ENCODE measurements at regions not wholly inside any gene's neighbourhood (a gene's known extent, or its start where the extent isn't known, plus 50 kb on each side); places are given as distances from the start of the nearest gene placed in this dataset.

DNA sequence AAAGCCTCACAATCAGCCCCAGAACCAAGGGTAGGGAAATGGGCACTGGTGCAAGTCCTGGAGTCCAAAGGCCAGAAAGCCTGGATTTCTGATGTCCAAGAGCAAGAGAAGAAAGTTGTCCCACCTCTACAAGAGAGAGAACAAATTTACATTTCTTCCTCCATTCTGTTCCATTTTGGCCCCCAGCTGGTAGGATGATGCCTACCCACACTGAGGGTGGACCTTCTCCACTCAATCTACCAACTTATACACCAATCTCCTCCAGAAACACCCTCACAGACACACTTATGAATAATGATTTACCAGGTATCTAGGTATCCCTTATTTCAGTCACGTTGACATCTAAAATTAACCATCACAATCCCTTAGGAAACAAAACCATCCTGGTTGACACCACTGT lies 367.8 kb upstream of the GRIA3 start:
- H3K4me3 ChIP-seq: no peak overlapping the region
- 8% methylated on average over 1 of the region's 1 CpG for WGBS (ENCODE audit: missing lambda C conversion rate)
- TF ChIP-seq NFE2L2 (conservative IDR thresholded peaks at IDR 0.05; ENCODE audit: low read length) (no peak), KDM1A (IDR thresholded peaks at IDR 0.05; ENCODE audit: low read depth) (no peak), ZNF302 (CRISPR knock-in tag; IDR thresholded peaks at IDR 0.05) (no peak), HOXB13 (CRISPR knock-in tag; IDR thresholded peaks at IDR 0.05; ENCODE audit: low read depth) (no peak), SMC3 (IDR thresholded peaks at IDR 0.05) (no peak), POLR2A (IDR thresholded peaks at IDR 0.05; ENCODE audit: low read length) (no peak), CBX8 (IDR thresholded peaks at IDR 0.05) (no peak), MAFK (IDR thresholded peaks at IDR 0.05; ENCODE audit: partially characterized antibody) (no peak), POLR2AphosphoS2 (conservative IDR thresholded peaks at IDR 0.05; ENCODE audit: low read length) (no peak)
- TF ChIP-seq, protein P1, sequence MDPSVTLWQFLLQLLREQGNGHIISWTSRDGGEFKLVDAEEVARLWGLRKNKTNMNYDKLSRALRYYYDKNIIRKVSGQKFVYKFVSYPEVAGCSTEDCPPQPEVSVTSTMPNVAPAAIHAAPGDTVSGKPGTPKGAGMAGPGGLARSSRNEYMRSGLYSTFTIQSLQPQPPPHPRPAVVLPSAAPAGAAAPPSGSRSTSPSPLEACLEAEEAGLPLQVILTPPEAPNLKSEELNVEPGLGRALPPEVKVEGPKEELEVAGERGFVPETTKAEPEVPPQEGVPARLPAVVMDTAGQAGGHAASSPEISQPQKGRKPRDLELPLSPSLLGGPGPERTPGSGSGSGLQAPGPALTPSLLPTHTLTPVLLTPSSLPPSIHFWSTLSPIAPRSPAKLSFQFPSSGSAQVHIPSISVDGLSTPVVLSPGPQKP (IDR thresholded peaks at IDR 0.05; ENCODE audit: low read depth, low read length): no peak
- TF ChIP-seq, protein P2, sequence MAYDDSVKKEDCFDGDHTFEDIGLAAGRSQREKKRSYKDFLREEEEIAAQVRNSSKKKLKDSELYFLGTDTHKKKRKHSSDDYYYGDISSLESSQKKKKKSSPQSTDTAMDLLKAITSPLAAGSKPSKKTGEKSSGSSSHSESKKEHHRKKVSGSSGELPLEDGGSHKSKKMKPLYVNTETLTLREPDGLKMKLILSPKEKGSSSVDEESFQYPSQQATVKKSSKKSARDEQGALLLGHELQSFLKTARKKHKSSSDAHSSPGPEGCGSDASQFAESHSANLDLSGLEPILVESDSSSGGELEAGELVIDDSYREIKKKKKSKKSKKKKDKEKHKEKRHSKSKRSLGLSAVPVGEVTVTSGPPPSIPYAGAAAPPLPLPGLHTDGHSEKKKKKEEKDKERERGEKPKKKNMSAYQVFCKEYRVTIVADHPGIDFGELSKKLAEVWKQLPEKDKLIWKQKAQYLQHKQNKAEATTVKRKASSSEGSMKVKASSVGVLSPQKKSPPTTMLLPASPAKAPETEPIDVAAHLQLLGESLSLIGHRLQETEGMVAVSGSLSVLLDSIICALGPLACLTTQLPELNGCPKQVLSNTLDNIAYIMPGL (CRISPR knock-in tag; IDR thresholded peaks at IDR 0.05; ENCODE audit: borderline replicate concordance): no peak
- TF ChIP-seq, protein P3, sequence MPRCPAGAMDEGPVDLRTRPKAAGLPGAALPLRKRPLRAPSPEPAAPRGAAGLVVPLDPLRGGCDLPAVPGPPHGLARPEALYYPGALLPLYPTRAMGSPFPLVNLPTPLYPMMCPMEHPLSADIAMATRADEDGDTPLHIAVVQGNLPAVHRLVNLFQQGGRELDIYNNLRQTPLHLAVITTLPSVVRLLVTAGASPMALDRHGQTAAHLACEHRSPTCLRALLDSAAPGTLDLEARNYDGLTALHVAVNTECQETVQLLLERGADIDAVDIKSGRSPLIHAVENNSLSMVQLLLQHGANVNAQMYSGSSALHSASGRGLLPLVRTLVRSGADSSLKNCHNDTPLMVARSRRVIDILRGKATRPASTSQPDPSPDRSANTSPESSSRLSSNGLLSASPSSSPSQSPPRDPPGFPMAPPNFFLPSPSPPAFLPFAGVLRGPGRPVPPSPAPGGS (IDR thresholded peaks at IDR 0.05): no peak
- TF ChIP-seq, protein P4, sequence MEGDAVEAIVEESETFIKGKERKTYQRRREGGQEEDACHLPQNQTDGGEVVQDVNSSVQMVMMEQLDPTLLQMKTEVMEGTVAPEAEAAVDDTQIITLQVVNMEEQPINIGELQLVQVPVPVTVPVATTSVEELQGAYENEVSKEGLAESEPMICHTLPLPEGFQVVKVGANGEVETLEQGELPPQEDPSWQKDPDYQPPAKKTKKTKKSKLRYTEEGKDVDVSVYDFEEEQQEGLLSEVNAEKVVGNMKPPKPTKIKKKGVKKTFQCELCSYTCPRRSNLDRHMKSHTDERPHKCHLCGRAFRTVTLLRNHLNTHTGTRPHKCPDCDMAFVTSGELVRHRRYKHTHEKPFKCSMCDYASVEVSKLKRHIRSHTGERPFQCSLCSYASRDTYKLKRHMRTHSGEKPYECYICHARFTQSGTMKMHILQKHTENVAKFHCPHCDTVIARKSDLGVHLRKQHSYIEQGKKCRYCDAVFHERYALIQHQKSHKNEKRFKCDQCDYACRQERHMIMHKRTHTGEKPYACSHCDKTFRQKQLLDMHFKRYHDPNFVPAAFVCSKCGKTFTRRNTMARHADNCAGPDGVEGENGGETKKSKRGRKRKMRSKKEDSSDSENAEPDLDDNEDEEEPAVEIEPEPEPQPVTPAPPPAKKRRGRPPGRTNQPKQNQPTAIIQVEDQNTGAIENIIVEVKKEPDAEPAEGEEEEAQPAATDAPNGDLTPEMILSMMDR (IDR thresholded peaks at IDR 0.05): no peak
- ChIA-PET CTCF (no interaction called here), POLR2A (no interaction called here)
- no peak overlapping the region for H3K4me2 ChIP-seq
- no peak overlapping the region for H3K27ac ChIP-seq
- no peak for FAIRE-seq
- DNase-seq (ENCODE audit: low read depth in 1 of 2, low spot score in 1 of 2): no peak
- H3K4me1 ChIP-seq: no peaks in the 10 kb centered on the region
- no peak for ATAC-seq
- no peaks in the 10 kb centered on the region for H3K9me3 ChIP-seq

DNA sequence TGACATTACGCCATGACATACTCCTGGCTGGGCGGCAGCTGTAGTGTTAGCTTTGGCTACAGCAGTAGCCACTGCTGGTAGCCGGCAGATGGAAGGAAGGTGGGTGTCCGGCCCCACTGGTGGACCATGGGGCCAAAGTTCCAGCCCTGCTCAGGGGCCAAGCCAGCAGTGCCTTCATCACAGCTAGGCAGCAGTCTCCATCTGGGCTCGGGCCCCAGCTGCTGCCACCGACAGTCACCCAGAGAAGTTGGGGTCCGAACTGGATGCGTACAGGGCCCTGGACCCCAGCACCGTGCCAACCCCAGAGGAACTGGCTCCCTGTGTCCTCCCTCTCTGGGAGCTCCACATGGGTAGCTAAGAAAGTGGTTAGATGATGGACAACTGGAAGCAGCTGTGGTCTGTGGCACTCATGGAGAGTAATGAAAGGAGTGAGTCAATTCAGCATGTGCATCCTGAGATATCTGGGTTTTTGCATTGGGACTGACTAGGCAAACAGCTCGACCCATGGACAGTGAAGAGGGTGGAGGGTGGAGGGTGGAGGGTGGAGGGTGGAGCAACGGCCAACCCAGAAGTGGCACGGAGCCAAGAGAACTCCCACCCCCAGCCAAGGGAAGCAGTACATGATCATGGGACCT lies 366.6 kb upstream of the GRIA3 start:
- Histone ChIP-seq H3K4me3 (no peak overlapping the region), H3K4me1 (no peaks in the 10 kb centered on the region), H3K27ac (no peak overlapping the region), H3K9me3 (no peaks in the 10 kb centered on the region), H3K4me2 (no peak overlapping the region)
- no peak for ATAC-seq
- CTCF ChIA-PET: no interaction called here
- no peak for FAIRE-seq
- POLR2A ChIA-PET: no interaction called here
- WGBS (ENCODE audit: missing lambda C conversion rate): 37% methylated on average over 7 of the region's 12 CpGs
- no peak for DNase-seq (ENCODE audit: low read depth in 1 of 2, low spot score in 1 of 2)
- TF ChIP-seq CEBPB (IDR thresholded peaks at IDR 0.05) (no peak), NR3C1 (IDR thresholded peaks at IDR 0.05) (no peak), CHD4 (IDR thresholded peaks at IDR 0.05; ENCODE audit: borderline replicate concordance) (no peak), CBX8 (IDR thresholded peaks at IDR 0.05) (no peak), SREBF2 (IDR thresholded peaks at IDR 0.05) (no peak), EHMT2 (IDR thresholded peaks at IDR 0.05; ENCODE audit: low read depth) (no peak), NFE2L2 (conservative IDR thresholded peaks at IDR 0.05; ENCODE audit: low read length) (no peak), RNF2 (IDR thresholded peaks at IDR 0.05; ENCODE audit: borderline replicate concordance, low read depth) (no peak)
- TF ChIP-seq, protein P5, sequence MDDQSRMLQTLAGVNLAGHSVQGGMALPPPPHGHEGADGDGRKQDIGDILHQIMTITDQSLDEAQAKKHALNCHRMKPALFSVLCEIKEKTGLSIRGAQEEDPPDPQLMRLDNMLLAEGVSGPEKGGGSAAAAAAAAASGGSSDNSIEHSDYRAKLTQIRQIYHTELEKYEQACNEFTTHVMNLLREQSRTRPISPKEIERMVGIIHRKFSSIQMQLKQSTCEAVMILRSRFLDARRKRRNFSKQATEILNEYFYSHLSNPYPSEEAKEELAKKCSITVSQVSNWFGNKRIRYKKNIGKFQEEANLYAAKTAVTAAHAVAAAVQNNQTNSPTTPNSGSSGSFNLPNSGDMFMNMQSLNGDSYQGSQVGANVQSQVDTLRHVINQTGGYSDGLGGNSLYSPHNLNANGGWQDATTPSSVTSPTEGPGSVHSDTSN (IDR thresholded peaks at IDR 0.05): no peak
